ENCODE measurements at regions not wholly inside any gene's neighbourhood (a gene's known extent, or its start where the extent isn't known, plus 50 kb on each side); places are given as distances from the start of the nearest gene placed in this dataset.

DNA sequence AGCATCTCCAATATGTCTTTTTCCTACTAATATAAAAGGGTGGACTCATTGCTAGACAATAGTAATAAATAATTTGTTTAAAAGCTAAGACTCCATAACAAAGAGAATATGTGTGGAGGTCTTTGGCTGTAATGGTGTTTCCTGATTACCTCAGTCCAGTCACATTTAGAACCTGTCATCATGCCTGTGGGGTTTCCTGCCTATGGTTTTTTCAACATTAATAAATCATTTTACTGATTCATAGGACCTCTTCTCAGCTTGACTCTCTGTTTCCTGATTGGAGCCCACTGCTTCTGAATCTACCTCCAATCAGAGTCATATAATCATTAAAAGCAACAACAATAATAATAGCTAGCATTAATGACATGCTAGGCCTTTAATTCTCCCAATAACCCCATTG is 52.4 kb upstream of the GNAI1 start:
- DNase-seq: no peak
- Histone ChIP-seq H3K36me3 (replicated peaks; ENCODE audit: control insufficient read depth, insufficient read depth, low read length) (no peaks in the 10 kb centered on the region), H3K27me3 (ENCODE audit: control insufficient read depth, insufficient read depth, low read length) (no peaks in the 10 kb centered on the region), H3K4me3 (ENCODE audit: insufficient read depth, low read depth, low read length) (no peak overlapping the region)

DNA sequence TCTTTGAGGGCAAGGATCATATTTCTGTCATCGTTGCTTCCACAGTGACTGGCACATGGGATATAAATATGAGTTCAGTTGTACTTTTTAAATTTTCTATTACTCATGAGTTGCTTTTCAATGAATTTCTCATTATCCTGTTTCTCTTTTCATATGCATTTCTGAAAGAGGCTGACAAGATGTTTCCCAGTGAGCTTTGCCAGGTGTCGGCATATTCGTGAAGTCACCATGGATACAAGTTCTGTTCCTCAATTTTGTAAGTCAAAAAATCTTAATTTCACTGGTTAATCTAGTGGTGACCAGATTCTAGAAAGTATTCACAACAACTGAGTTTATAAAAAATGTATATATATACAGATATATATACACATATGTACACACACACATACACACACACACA is 55.7 kb upstream of the GNAI1 start:
- no peak for DNase-seq
- Histone ChIP-seq H3K36me3 (replicated peaks; ENCODE audit: control insufficient read depth, insufficient read depth, low read length) (no peaks in the 10 kb centered on the region), H3K27me3 (ENCODE audit: control insufficient read depth, insufficient read depth, low read length) (no peaks in the 10 kb centered on the region), H3K4me3 (ENCODE audit: insufficient read depth, low read depth, low read length) (no peak overlapping the region)

DNA sequence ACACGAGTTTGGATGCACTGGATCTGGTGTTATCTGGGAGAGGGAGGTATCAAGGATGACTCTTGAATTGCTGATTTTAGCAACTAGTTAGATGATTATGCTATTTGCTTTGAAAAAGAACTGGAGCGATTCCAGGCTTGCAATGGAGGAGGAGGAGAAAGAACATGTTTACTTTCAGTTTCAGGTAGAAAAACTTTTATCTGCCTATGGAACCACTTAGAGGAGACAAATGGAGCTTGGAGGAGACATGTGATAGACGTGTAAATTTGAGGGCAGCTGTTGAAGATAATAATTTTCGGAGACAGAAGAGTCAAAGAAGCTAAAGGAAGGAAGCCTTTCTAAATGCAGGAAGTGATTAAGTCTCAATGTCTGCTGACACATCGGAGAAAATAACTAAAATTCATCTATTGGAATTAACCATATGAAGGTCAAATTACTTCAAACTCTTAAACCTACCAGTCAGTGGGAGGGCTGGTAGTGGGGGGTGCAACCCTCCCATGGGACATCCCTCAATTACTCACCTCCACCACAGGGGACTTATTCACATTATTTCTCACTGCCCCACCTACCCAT is 56.4 kb upstream of the GNAI1 start:
- Histone ChIP-seq H3K4me3 (ENCODE audit: insufficient read depth, low read depth, low read length) (no peak overlapping the region), H3K36me3 (replicated peaks; ENCODE audit: control insufficient read depth, insufficient read depth, low read length) (no peaks in the 10 kb centered on the region), H3K27me3 (ENCODE audit: control insufficient read depth, insufficient read depth, low read length) (no peaks in the 10 kb centered on the region)
- no peak for DNase-seq

DNA sequence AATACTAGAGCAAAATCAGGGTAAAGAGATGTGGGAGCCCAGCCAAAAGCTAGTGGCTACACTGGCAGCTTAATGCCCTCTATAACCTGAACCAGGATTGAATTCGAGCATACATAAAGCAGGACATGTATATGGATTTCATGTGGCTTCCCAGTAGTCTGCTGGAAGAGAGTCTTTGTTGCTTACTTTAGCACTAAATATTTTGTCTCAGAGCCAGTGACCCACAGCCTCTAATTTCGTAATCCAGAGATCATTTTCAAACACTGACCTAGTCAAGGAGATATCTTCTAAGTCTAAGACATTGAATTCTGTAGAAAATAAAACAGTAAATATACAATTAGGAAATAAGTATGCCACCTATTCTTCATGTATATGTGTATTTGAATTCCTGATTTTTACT is 64.2 kb upstream of the GNAI1 start:
- Histone ChIP-seq H3K27me3 (ENCODE audit: control insufficient read depth, insufficient read depth, low read length) (no peaks in the 10 kb centered on the region), H3K36me3 (replicated peaks; ENCODE audit: control insufficient read depth, insufficient read depth, low read length) (no peaks in the 10 kb centered on the region), H3K4me3 (ENCODE audit: insufficient read depth, low read depth, low read length) (no peak overlapping the region)
- DNase-seq: no peak

DNA sequence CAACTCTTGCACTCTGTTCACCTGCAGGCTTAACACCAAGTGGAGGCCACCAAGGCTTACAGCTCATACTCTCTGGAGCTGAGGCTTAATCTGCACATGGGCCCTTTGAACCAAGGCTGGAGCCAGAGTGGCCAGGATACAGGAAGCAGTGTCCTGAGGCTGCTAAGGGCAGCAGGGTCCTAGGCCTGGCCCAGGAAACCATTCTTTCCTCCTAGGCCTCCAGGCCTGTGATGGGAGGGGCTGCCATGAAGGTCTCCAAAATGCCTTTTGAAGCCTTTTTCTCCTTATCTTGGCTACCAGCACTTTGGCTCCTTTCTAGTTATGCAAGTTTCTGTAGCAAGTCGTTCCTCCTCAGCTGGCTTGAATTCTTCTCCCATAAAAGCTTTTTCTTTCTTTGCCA is 68.0 kb upstream of the GNAI1 start:
- Histone ChIP-seq H3K4me3 (ENCODE audit: insufficient read depth, low read depth, low read length) (no peak overlapping the region), H3K27me3 (ENCODE audit: control insufficient read depth, insufficient read depth, low read length) (no peaks in the 10 kb centered on the region), H3K36me3 (replicated peaks; ENCODE audit: control insufficient read depth, insufficient read depth, low read length) (no peaks in the 10 kb centered on the region)
- DNase-seq: no peak

DNA sequence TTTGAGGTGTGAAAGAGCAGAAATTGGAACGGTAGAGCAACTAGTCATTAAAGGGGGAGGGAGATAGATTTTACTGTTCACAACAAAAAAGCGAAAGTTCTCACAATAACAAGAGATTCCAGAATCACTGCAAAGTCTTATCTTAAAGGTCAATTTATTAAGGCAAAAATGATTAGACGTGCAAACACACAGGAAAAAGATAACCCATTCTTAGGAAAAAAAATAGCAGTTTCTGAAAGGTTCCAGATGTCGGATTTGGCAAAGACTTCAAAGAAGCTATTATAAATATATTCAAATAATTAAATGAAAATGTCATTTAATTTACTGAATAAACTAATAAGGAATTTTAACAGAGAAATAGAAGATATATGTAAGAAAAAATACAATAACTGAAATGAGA is 70.8 kb upstream of the GNAI1 start:
- no peaks in the 10 kb centered on the region for H3K36me3 ChIP-seq (replicated peaks; ENCODE audit: control insufficient read depth, insufficient read depth, low read length)
- DNase-seq: no peak
- H3K4me3 ChIP-seq (ENCODE audit: insufficient read depth, low read depth, low read length): no peak overlapping the region

DNA sequence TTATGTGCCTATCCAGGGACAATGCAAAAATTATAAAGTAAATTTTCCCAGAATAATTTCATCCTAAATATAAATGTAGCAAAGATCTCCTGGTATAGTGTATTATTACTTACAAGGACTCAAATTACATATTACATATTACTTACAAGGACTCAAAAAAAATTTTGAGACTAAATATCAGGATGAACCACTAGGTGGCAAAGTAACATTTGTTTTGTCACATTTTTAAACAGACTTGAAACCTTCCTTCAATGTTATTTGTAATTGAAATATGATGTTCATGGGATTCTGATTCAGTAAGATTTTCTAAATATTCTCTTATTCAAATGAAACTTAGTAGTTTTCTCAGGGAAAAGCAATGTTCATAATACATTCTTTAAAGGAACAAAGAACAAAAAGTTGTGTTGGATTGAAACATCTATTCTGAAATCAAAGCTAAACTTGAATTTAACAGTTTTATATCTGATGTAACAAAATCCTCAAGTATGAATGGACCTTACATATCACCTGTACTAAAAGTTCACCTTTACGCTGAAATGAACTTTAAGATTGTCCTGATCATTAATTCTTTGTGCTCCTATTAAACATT is 74.3 kb upstream of the GNAI1 start:
- peak; percentile 21 for DNase-seq
- Histone ChIP-seq H3K27me3 (ENCODE audit: control insufficient read depth, insufficient read depth, low read length) (no peaks in the 10 kb centered on the region), H3K36me3 (replicated peaks; ENCODE audit: control insufficient read depth, insufficient read depth, low read length) (no peaks in the 10 kb centered on the region), H3K4me3 (ENCODE audit: insufficient read depth, low read depth, low read length) (no peak overlapping the region)

More for the DNA sequence above, 70.8 kb upstream of the GNAI1 start:
- H3K27me3 ChIP-seq (ENCODE audit: control insufficient read depth, insufficient read depth, low read length): no peaks in the 10 kb centered on the region

DNA sequence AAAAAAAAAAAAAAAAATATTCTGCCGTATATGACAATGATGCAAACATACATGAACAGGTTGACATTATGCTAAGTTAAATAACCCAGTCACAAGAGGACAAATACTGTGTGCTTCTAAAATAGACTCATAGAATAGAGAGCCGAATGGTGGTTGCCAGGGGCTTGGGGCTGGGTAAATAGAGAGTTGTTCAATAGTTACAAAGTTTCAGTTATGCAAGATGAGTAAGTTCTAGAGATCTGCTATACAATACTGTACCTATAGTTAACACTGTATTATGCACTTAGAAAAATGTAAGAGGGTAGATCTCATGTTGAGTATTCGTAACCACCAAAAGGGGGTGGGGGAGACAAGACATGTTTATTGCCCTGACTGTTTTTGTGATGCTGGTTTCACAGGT is 77.1 kb upstream of the GNAI1 start:
- H3K4me3 ChIP-seq (ENCODE audit: insufficient read depth, low read depth, low read length): no peak overlapping the region
- DNase-seq: no peak
- no peaks in the 10 kb centered on the region for H3K27me3 ChIP-seq (ENCODE audit: control insufficient read depth, insufficient read depth, low read length)
- H3K36me3 ChIP-seq (replicated peaks; ENCODE audit: control insufficient read depth, insufficient read depth, low read length): no peaks in the 10 kb centered on the region

DNA sequence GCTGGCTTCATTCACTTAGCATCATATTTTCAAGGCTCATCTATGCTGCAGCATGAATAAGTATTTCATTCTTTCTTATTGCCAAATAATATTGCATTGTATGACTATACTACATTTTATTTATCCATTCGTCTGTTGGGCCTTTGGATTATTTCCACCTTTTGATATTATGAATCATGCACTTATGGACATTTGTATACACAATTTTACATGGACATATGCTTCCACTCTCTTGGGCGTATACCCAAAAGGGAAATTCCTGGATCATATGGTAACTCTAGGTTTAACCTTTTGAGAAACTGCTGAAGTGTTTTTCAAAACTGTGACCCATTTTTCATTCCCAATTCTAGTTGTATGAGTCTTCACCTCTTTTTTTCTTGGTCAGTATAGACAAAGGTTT is 80.3 kb upstream of the GNAI1 start:
- H3K36me3 ChIP-seq (replicated peaks; ENCODE audit: control insufficient read depth, insufficient read depth, low read length): no peaks in the 10 kb centered on the region
- DNase-seq: no peak
- no peaks in the 10 kb centered on the region for H3K27me3 ChIP-seq (ENCODE audit: control insufficient read depth, insufficient read depth, low read length)
- H3K4me3 ChIP-seq (ENCODE audit: insufficient read depth, low read depth, low read length): no peak overlapping the region

DNA sequence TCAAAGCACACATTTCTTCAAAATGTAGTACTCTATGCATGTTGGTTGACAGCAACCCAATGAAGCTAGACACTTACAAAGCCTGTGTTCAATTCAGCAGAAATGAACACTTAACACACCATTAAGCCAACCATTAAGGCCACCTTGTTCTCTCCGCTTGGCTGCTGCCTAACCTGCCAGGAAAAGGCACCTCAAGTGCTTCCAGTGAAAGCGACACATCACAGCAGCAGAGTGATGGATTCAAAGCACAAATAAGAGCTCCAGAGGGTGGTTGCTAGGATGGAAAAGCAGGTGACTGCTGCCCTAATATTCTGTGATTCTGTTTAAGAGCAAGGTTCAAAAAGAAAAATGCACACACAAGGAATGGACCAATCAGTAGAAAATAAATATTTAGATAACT is 81.5 kb upstream of the GNAI1 start:
- H3K27me3 ChIP-seq (ENCODE audit: control insufficient read depth, insufficient read depth, low read length): no peaks in the 10 kb centered on the region
- H3K4me3 ChIP-seq (ENCODE audit: insufficient read depth, low read depth, low read length): no peak overlapping the region
- H3K36me3 ChIP-seq (replicated peaks; ENCODE audit: control insufficient read depth, insufficient read depth, low read length): no peaks in the 10 kb centered on the region
- DNase-seq: no peak

DNA sequence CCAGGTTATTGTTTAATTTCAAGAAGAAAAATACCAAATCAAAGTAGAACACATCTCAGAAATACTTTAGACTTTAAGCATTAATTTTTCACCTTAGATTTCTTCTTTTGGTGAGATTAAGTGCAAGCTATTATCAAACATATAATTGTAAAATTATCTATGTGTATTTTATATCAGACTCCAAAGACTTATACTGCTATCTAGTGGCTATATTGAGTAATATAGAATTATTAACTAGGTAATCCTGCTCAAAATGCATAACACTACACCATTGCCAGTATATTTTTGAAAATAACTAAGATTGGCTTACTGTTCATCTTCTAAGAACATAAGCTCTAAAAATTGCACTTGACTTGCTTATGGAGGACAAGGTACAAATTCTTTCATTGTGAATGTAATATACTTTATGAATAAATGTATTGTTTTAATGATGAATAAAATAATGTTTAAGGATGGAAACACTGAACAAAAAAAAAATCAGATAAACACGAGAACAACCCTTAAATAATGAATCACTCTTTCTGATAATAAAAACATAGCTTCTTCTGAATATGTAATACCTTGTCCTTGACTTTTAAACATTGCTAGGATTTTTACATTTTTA is 86.7 kb upstream of the GNAI1 start:
- H3K27me3 ChIP-seq (ENCODE audit: control insufficient read depth, insufficient read depth, low read length): no peaks in the 10 kb centered on the region
- no peak overlapping the region for H3K4me3 ChIP-seq (ENCODE audit: insufficient read depth, low read depth, low read length)
- no peaks in the 10 kb centered on the region for H3K36me3 ChIP-seq (replicated peaks; ENCODE audit: control insufficient read depth, insufficient read depth, low read length)
- no peak for DNase-seq

DNA sequence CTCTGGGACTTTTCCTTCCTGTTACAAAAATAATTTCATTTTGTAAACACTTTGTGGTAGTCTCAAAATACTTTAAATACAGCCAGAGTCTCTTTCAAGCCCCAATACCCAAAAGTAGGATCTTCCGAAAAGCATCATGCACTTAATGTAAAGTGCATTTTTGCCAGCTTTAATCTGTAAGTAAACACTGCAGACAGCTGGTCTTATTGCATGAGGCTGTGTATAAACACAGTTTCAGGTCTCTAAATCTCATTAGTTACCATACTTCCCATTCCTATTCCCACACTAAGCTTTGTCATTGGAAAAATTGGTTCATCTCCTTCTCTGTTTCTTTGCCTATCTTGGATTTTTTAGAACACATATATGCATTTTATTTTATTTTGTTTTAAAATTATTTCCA is 87.6 kb upstream of the GNAI1 start:
- no peak for DNase-seq
- H3K27me3 ChIP-seq (ENCODE audit: control insufficient read depth, insufficient read depth, low read length): no peaks in the 10 kb centered on the region
- H3K36me3 ChIP-seq (replicated peaks; ENCODE audit: control insufficient read depth, insufficient read depth, low read length): no peaks in the 10 kb centered on the region

DNA sequence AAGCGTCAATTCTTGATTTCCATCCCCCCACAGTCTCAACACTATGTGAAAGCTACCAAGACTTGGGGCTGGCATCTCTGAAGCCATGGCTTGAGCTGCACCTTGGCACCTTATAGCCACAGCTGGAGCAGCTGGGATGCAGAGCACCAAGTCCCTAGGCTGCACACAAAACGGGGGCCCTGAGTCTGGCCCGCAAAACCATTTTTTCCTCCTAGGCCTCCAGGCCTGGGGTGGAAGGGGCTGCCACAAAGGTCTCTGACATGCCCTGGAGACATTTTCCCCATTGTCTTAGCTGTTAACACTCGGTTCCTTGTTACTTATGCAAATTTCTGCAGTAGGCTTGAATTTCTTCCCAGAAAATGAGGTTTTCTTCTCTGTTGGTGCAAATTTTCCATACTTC is 89.8 kb upstream of the GNAI1 start:
- Histone ChIP-seq H3K4me3 (ENCODE audit: insufficient read depth, low read depth, low read length) (no peak overlapping the region), H3K27me3 (ENCODE audit: control insufficient read depth, insufficient read depth, low read length) (no peaks in the 10 kb centered on the region), H3K36me3 (replicated peaks; ENCODE audit: control insufficient read depth, insufficient read depth, low read length) (no peaks in the 10 kb centered on the region)
- DNase-seq: no peak

More for the DNA sequence above, 87.6 kb upstream of the GNAI1 start:
- no peak overlapping the region for H3K4me3 ChIP-seq (ENCODE audit: insufficient read depth, low read depth, low read length)

DNA sequence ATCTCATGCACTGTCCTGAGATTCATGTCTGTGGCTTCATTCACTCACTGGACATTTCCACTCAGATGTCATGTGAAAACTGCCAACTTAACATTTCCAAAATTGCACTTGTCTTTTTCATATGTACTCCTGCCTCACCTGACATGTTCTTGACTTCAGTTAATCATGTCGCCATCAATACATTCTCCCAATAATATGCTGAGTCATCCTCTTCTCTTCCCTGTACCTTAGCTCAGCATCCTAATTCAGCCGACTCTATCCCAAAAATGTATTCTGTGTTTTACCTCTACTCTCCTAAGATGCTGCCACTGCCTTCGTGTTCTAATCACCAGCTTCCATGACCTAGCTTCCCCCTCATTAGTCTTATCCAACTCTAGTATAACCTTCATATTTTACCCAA is 93.9 kb upstream of the GNAI1 start:
- Histone ChIP-seq H3K27me3 (ENCODE audit: control insufficient read depth, insufficient read depth, low read length) (no peaks in the 10 kb centered on the region), H3K4me3 (ENCODE audit: insufficient read depth, low read depth, low read length) (no peak overlapping the region), H3K36me3 (replicated peaks; ENCODE audit: control insufficient read depth, insufficient read depth, low read length) (no peaks in the 10 kb centered on the region)
- no peak for DNase-seq

DNA sequence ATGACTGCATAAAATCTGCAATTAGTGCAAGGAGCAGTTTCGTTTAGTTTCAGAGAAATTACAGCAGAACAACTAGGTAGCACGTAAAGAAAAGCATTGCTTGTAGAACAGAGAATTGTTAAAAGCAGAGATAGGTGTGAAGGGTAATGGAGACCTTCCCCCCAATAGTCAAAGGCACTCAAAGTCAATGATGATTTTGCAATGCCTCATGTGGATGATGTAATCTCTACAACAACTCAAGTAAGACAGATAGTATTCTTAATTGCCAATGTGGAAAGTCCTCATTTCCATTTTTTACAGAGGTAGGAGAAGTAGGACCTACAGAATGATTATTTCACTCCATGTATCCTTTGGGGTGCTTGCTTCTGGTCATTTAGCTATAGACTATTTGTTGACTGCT is 94.3 kb upstream of the GNAI1 start:
- no peaks in the 10 kb centered on the region for H3K27me3 ChIP-seq (ENCODE audit: control insufficient read depth, insufficient read depth, low read length)
- DNase-seq: no peak
- no peaks in the 10 kb centered on the region for H3K36me3 ChIP-seq (replicated peaks; ENCODE audit: control insufficient read depth, insufficient read depth, low read length)
- H3K4me3 ChIP-seq (ENCODE audit: insufficient read depth, low read depth, low read length): no peak overlapping the region

Measured in H7 (cell line).